Activated naive CD8-positive, alpha-beta T cell treated with anti-CD3 and anti-CD28 coated beads, Interleukin-2, amount 50 U/mL, for 16 hours (primary cell): ENCODE measurements at regions not wholly inside any gene's neighbourhood (a gene's known extent, or its start where the extent isn't known, plus 50 kb on each side); places are given as distances from the start of the nearest gene placed in this dataset.

ENCODE experiments used
- DNase-seq: peaks from one replicate; pipeline ENCODE4 v3.0.0-alpha.2; 2020; ENCODE audit warnings: low read depth, low spot score

DNA sequence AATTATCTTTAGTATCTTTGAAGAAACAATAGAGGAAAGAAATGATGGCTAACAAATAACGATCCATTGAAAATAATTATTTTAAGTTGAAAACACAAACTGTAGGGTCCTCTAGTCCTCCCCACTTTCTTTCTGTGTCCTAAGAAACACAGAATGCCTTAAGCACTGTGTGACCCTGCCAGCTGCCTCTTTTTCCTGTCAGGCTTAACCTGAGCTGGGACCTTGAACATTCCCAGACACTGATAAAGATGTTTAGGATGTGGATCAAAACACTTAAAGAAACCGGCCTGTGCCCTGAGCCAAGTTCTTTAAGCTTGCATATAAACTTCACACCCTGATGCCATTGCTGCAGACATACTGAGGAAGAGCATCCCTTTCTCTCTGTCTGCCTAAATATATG lies 755.4 kb upstream of the VRK2 start:
- DNase-seq = no peak

DNA sequence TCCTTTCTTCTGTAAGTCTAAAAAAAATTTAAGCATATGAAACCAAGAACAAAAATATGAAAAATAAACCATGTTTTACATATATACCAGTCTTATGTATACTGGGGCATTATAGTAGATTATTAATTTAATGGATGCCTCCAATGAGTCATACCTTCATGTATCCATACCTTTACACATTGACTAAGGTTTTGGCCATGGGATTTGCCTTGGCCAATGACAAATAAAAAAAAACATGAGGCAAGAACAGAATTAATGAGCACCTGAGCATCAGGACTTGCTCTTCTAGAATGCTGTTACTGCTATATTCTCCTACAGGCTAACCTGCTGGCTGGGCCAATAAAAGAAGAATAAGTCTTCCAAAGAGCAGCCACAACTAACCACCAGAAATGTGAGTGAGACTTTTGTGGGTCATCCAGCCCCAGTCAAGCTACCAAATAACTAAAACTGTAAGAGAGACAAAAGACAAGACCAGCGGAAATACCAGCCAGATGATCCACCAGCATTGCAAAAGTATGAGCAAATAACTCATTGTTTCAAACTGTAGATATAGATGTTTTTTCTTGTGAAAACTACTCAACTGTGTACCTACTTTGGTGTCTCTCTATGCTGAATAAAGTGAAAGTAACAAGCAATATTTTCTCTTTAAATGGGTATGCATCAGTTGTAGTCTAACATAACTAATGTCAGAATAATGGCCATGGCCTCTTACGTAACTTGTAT lies 749.6 kb upstream of the VRK2 start:
- DNase-seq = no peak

DNA sequence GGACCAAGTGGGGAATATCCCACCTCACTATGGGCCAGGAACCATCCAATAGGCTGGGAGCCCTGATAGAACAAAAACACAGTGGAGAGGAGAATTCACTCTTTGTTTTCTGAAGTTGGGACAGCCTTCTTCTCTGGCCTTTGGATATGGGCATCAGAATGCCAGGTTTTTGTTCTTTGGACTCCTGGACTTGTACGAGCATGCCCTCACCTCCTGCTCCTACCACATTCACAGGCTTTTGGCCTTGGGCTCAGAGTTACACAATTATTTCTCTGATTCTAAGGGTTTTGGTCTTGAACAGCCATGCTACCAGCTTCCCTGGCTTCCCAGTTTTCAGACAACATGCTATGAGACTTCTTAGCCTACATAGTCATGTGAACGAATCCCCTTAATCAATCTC lies 732.9 kb upstream of the VRK2 start:
- DNase-seq = no peak

DNA sequence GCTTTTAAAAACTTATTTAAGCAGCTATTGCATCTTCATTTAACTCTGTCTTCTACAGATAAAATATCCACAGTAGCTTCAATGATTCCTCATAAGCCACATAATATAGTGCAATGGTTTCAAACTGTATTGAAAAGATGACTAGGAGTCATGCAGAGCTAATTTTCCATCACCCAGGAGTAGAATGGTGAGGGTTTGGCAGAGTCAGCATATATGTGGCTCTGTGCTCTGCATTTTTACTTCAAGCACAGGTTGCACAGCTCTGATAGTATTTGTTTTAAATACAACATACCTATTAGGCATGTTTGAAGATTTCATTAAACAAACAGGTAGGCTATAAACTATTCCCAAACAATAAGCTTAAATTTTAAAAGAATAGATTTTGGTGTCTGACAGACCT lies 731.9 kb upstream of the VRK2 start:
- DNase-seq = no peak

DNA sequence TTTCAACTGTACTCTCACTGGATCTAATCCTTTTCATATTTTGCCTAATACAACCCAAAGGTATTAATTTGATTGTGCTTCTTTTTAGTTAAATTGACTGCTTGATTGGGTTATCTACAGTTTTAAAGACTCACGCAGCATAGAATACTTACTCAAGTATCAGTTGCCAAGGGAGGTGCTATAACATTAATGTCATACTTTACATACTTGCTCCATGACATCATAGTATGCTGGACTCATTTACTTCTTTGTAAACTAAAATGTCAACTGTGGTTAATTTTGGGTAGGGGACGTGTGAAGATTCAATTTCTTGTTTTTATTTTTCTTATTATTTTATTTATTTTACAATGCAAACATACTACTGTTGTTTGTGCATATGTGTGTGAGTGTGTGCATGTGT lies 716.2 kb upstream of the VRK2 start:
- no peak for DNase-seq

DNA sequence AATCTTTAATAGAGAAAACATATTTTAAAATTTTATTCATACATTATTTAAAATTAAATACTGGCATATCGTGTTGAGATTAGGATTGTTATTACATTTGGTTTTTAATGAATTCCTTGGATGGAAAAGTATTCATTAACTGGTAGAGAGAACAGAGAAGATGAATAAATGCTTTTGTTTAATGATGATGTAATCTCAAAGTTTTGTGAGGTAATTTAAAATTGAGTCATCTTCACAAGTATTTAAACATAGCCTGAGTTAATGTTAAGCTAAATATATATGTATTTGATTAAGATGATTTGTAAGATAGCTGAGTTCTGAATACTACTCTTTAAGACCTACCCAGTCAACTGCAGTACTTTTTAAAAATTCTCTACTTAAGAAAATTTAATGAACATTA lies 713.4 kb upstream of the VRK2 start:
- no peak for DNase-seq

DNA sequence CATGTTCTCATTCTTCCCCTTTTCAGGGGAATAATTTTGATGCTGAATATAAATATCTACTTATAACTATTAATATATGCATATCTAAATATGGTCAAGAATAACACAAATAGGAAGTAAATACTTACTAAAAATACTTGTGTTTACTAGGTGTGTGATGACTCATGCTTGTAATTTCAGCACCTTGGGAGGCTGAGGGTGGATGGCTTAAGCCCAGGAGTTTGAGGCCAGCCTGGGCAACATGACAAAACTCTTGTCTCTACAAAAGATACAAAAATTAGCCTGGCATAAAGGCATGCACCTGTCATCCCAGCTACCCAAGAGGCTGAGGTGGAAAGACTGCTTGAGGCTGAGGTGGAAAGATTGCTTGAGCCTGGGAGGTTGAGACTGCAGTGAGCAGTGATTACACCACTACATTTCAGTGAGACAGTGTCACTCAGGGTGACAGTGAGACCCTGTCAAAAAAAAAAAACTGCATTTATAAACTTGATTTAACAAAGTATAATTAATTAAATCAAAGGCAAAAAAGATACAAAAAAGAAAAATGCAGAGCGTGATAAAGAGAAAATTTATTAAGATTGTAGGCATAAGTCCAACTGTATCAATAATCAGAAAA lies 703.1 kb upstream of the VRK2 start:
- no peak for DNase-seq

DNA sequence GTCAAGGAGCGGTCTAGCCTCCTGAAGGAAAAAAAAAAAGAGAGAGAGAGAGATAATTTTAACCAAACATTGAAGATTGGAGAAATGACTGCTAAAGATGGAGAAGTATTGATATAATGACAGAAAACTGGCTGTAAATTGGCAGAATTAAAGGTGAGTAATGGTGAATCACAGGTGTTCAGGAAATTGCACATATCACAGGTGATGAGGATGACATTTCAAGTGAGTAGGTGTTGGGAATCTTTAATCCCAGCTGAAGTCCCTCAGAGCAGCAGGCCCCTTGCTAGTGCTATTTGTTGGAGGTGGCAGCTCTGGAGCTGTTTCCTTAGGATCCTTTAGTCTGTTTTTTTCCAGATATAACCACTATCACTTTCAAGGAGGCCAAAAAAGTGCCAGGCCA lies 678.4 kb upstream of the VRK2 start:
- no peak for DNase-seq

DNA sequence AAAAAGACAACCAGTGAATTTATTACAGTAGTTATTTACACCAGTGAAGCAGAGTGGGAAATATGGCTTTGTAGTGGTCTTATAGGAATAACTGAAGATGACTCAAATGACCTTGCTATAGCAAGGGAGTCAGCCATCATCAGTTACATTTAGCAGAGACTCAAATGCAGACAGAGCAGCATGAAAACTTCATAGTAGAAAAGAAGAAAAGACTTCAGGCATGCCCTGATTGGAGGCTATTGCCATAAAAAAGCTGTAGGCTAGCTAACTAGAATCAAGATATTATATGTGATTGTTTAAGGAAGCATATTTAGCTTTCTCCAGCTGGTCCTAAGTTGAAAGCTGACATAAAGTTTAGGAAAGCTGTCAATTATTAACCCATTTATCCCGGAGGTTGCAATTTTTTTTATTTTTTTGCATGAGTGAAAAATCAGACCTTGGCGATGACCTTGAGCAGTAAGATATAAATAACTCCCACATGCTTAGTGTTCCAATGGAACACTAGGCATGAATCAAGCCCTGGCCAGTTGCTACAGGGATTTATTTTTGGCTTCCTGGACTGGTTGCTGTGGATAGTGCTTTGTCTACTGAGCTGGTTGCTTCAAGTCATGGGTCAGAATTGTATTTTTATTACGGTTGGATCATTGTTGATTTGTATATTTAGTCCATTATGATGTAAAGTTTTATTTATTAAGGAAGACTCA lies 675.6 kb upstream of the VRK2 start:
- DNase-seq = no peak

DNA sequence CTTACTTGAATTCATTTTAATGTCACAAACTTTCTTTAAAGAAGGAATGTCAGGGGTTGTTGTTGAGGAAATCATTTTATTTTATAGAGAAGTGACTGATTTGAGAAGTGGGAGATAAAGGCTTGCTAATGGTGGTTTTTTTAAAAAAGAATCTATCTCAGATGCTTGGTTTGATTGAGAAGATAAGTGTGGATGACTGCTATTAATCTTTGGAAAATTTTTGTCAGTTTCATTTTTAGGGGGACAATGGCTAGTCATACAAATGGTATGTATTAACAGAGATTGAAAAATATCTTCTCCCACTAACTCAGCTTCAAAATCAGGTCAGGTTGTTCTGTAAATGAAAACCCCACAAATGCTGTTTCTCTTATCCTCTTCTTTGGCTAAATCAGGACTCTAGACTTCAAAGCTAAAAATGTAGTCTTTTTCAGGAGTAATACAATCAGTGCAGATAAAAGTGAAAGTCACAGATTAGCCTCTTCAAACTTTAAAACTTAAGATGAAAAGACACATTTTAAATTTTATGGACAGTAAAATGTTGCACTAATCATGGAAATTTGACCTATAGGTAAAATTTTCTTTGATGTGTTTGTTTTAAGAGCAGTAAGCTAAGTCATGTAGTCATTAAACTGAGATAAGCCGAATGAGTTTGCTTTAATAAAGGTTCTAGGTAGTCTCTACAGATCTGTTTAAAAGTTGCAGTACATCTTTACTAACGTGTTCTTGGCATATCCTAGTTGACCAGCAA lies 674.2 kb upstream of the VRK2 start:
- no peak for DNase-seq

DNA sequence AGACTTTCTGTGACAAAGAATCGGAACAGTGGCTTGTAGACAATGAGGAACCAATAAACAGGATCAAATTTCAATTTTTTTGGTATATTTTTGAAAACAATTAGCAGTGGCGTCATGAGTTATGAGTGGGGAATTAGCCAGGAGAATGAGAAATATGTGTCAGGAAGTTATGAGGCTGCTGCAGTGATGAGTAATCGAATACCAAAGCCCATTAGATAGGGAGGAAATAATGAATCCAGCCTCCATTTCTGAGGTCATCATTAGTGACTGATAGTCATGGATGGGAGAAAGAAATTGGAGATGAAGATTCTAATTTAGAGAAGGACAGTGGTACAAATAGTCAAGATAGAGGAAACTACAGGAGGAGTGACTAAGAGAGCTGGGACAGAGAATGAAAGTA lies 673.1 kb upstream of the VRK2 start:
- no peak for DNase-seq

DNA sequence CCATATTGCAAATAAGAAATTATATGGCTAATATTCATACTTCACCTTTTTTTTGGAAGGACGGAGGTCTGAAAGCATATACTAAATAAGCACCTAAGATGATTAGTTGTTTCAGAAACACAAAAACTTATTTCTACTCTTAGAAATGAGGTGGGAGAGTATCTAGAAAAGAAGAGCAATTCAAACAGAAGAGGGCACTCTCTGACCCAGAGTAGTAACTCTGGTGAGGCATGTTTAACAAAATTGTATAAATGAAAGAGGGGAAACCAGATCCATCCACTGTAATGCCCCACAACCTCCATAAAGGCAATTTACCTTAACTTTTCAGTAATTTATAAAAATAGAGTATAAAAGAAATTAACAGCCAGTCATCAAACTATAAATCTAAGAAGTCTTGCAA lies 669.6 kb upstream of the VRK2 start:
- no peak for DNase-seq

DNA sequence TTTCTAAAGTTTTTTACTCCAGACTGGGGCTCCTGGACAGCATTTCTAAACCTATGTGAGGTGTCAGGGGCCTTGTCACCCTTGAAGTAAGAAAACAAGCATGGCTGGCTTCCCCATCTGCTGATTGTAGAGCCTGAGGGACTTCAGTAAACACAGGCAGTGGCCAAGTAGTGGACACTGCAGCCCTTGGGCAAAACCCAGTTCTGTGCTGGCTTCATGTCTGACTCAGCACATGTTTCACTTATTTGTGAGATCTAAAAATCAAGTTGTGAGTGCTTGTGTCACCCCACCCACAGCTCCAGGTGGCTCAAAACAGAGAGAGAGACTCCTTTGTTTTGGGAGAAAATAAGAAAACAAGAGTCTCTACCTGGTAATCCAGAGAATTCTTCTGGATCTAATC lies 660.3 kb upstream of the VRK2 start:
- DNase-seq = no peak

DNA sequence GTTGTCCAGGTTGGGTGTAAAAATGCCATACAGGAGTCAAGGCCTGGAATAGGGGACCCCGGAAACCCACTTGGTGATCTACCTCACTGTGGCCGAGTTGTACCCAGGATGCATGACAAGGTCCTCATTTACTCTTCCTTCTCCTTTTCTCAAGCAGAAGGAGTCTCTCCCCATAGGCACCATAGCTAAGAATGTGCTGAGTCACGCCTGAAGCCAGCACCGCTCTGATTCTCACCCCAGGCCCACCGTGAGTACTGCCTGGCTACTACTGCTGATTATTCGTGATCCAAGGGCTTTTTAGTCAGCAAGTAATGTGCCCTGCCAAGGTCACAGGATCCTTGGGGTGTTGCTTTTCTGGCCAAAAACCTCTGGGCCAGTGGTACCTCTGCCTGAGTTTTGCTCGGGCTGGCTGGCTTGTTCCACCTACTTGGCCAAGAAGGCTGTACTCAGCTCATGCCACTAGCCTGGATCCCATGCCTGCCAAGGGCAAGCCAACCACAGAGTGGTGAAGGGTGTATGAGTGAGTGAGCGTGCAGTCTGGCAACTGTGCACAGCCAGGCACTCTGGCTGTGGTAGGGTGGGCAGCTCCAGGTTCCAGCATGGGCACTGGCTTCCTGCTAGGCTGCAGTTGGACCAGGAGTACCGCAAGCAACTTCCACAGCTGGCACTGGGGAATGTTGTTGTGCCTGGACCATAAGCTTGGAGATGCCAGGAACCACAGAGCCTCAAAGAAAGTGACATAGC lies 650.1 kb upstream of the VRK2 start:
- DNase-seq = no peak

DNA sequence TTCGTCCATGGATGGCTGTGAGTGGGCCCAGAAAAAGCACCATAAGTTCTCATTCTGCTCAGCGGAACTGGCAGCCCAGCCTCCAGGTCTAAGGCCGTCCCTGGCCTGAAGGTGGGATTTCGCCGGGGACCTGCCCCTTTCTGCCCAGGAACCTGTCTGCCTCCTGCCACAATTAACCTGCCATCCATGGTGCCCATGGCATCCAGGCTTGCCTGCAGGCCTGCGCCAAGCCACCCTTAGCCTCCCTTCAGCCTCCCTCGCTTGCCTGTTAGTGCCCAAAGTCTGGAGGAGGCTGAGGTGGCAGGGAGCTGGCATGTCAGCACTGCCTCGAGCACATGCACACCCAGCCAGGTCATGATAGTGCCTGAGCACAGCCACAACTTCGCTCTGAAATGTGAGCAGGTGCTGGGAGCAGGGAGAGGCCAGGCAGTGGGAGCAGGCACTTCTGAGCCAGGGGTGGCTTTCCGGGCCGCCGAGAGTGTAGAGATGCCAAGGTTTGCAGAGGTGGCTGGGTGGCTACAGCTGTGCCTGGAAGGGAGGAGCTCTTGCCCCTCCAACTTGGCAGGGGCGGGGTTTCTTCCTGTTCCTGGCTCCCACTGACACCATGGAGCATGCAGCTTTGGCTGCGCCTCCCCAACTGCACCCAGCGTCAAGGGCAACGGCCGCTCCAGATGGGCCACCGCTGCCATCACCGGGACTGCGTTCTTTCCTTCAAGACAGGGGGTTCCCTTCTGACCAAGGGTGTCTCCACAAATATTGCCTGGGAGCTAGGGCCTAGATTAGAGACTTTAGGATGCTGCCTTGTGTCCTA lies 648.9 kb upstream of the VRK2 start:
- no peak for DNase-seq

DNA sequence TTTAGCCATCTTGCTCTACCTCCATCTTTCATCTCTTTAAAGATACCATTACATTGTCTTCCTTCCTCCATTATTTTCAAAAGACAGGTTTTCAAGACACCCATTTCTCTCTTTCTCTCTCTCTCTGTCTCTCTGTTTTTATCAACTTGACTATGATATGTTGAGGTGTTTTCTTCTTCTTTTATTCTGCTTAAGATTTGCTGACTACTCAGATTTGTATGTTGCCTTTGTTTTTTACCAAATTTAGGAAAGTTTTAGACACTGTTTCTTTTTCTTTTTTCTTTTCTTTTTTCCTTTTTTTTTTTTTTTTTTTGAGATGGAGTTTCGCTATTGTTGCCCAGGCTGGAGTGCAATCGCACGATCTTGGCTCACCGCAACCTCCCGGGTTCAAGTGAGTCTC lies 647.5 kb upstream of the VRK2 start:
- no peak for DNase-seq

DNA sequence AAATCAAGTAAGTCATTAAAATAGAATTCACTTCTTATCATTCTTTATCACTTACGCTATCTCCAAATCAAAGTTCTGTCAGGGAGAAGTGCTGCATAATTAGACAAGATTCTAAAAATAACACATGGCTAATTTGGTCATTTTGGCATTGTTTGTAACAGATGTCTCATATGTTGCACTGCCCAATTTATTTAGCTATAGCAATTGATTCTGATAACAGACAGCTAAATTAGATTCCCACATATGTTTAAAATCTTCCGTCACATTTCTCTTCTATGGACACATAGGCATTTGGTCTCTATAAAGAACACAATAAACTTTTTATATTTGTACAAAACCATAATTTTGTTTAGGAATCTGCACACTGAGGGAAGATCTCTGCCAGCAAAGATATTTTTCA lies 644.5 kb upstream of the VRK2 start:
- DNase-seq = no peak

DNA sequence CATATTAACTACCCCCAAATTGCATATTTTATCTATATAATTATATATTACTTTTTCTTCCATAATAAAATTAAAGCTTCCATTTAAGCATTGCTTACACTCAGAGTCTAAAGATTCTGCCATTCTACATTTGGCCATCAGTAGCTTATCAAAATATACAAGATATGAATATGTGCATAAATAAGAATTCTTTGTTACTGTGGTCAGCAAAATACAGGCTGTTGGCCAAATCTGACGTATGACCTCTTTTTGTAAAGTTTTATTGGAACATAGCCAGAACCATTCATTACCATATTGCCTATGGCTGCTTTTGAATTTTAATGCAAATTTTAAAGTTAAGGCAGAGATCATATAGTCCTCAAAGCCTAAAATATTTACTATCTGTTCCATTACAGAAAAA lies 643.9 kb upstream of the VRK2 start:
- DNase-seq = no peak

DNA sequence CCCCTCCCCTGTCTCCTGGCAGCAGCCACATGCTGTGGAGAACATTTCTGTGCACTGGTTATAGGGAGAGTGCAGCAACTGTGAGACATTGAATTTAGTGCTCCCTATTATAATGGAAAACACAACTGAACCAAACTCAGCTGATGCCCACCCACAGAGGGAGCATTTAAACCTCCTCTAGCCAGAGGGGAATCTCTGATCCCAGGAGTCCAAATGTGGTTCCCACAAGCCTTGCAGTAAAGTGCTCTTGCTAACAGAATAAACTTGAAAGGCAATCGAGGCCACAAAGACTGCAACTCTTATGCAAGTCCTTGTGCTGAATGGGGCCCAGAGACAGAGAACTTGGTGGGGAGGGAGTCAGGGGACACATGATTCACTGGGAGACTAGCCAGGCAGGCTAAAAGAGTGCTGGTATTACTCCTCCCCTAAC lies 638.8 kb upstream of the VRK2 start:
- no peak for DNase-seq

DNA sequence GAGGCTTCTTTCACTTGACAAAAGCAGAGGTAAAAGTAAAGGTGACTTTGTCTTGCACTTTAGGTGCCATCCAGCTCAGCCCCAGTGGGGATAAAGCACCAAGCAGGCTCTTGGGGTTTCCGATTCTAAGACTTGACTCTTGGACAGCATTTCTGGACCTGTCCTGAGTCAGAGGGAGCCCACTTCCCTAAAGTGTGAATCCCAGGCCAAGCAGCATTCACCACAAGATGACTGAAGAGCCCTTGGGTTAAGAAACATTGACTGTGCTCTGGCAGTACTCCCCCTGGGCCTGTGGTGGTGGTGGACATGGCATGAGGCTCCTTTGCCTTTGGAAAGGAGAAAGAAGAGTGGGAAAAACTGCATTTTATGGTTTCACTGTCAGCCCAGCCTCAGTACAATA lies 638.0 kb upstream of the VRK2 start:
- DNase-seq = no peak

DNA sequence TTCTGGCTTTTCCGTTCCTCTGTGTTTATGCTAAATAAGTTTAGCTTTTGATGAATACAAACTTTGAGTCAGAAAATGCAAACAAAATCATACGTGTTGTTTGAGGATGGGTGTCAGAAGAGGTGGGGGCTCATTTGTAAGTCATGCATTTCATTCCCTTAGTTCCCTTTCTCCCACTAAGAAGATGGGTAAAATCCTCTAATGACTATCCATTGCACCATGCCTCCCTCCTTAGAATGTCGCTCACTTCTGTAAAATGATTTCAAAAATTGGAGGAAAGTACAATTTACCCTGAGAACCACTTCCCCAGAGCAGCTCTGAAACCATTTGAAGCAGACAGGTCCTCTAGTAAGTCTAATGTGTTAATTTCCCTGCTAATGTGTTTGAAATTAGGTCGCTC lies 629.6 kb upstream of the VRK2 start:
- no peak for DNase-seq
